HepG2 (cell line): ENCODE measurements at regions not wholly inside any gene's neighbourhood (a gene's known extent, or its start where the extent isn't known, plus 50 kb on each side); places are given as distances from the start of the nearest gene placed in this dataset.

Source experiments
- ATAC-seq: fragments of 200-7000 bp; cut with Tn5 transposase; 3 replicates; pipeline ENCODE4 v1.9.1; 2020; ENCODE audit warnings: mild to moderate bottlenecking, moderate library complexity
- BruUV-seq: library from RNA; stranded (reverse); fragments of 400-500 nt; replicated peaks from 2 replicates; lab custom pipeline; 2021; lab: Mats Ljungman, UMichigan
- CTCF ChIA-PET: fragments of 300-600 bp; formaldehyde crosslinking; extraction: SDS; loops from one replicate; lab custom pipeline; 2021; ENCODE audit warnings: low total read pairs, inconsistent platforms, low intra/inter-chr PET ratio; lab: Yijun Ruan, JAX
- POLR2A ChIA-PET: fragments of 350-600 bp; sonication (Branson Sonifier 250); formaldehyde crosslinking; loops from one replicate; lab custom pipeline; 2020; ENCODE audit warnings: antibody characterized with exemption, inconsistent platforms; lab: Yijun Ruan, JAX
- DNase-seq: peaks from one replicate; pipeline ENCODE4 v3.0.0-alpha.2; 2015; ENCODE audit warnings: low spot score
- FAIRE-seq: peaks from 3 replicates; lab custom pipeline; 2011; peaks lifted over from hg19 to GRCh38; lab: Jason Lieb, UNC
- H2AFZ ChIP-seq: one replicate; pipeline ENCODE4 v1.6.1; 2011; ENCODE audit warnings: low read length, inconsistent platforms
- H3K27ac ChIP-seq: fragments of 300-600 bp; 3 replicates; pipeline ENCODE4 v1.8.0; 2011; ENCODE audit warnings: mixed run types, mild to moderate bottlenecking, mixed read lengths, low read length, inconsistent platforms; ENCODE audit not compliant: insufficient read depth; ENCODE audit errors: extremely low read length
- H3K27me3 ChIP-seq, 2 experiments: fragments of 200-600 bp in 1 of 2; 2 replicates in 1 of 2; 3 replicates in 1 of 2; pipeline versions ENCODE4 v1.6.0 to v1.8.0; 2011; ENCODE audit warnings: low read length in 2 of 2, mild to moderate bottlenecking in 2 of 2, moderate library complexity in 2 of 2, inconsistent platforms in 1 of 2; ENCODE audit not compliant: insufficient read depth in 2 of 2, control insufficient read depth in 1 of 2
- H3K36me3 ChIP-seq, 2 experiments: fragments of 200-600 bp in 1 of 2; replicated peaks in 1 of 2; 2 replicates in 1 of 2; 3 replicates in 1 of 2; pipeline versions ENCODE4 v1.5.1 to v1.8.0; 2011; ENCODE audit warnings: low read length in 2 of 2, inconsistent platforms in 1 of 2; ENCODE audit not compliant: insufficient read depth in 2 of 2, control insufficient read depth in 1 of 2
- H3K4me1 ChIP-seq: 2 replicates; pipeline ENCODE4 v1.5.1; 2012; ENCODE audit warnings: low read length, inconsistent platforms; ENCODE audit not compliant: insufficient read depth
- H3K4me2 ChIP-seq: 2 replicates; pipeline ENCODE4 v1.6.0; 2011; ENCODE audit warnings: low read depth, low read length, inconsistent platforms
- H3K4me3 ChIP-seq, 3 experiments: fragments of 200-600 bp in 1 of 3; sonication (generic), shearing (Covaris generic) in 1 of 3; replicated peaks in 1 of 3; 2 replicates each; pipeline ENCODE4 v1.5.1; 2011 to 2016; ENCODE audit warnings: low read length in 3 of 3, inconsistent platforms in 2 of 3, low read depth in 2 of 3, mild to moderate bottlenecking in 2 of 3, control low read depth in 1 of 3, mixed read lengths in 1 of 3; ENCODE audit not compliant: insufficient read depth in 1 of 3
- H3K79me2 ChIP-seq: one replicate; pipeline ENCODE4 v1.6.1; 2011; ENCODE audit warnings: low read length, inconsistent platforms; ENCODE audit not compliant: insufficient read depth
- H3K9ac ChIP-seq: 2 replicates; pipeline ENCODE4 v1.6.0; 2011; ENCODE audit warnings: mild to moderate bottlenecking, low read depth, low read length, inconsistent platforms; ENCODE audit not compliant: insufficient read depth
- H3K9me3 ChIP-seq: 2 replicates; pipeline ENCODE4 v1.5.1; 2012; ENCODE audit warnings: mild to moderate bottlenecking, low read length
- H4K20me1 ChIP-seq: 2 replicates; pipeline ENCODE4 v1.6.0; 2011; ENCODE audit warnings: inconsistent platforms, mild to moderate bottlenecking, low read length, moderate library complexity; ENCODE audit not compliant: insufficient read depth
- AGO2 ChIP-seq: fragments of 200-400 bp; formaldehyde crosslinking; optimal IDR thresholded peaks from 2 replicates; pipeline ENCODE3; 2017; ENCODE audit warnings: mild to moderate bottlenecking, low read depth, low read length, moderate library complexity
- CENPT ChIP-seq: sonication (generic); formaldehyde crosslinking; IDR thresholded peaks from 2 replicates; pipeline ENCODE4 v1.8.0; 2022; ENCODE audit warnings: low read depth, mild to moderate bottlenecking, moderate library complexity, missing genetic modification reagents
- HNF4G ChIP-seq, 2 experiments: sonication (generic) in 1 of 2; formaldehyde crosslinking in 1 of 2; IDR thresholded peaks; 2 replicates each; pipeline versions ENCODE4 v1.4.0 to v1.6.1; 2011 to 2020; ENCODE audit warnings: borderline replicate concordance in 2 of 2, low read depth in 2 of 2, mild to moderate bottlenecking in 2 of 2, low read length in 1 of 2, missing genetic modification reagents in 1 of 2, moderate library complexity in 1 of 2
- HOXA7 ChIP-seq: sonication (generic); formaldehyde crosslinking; IDR thresholded peaks from 2 replicates; pipeline ENCODE4 v1.8.1; 2022; ENCODE audit warnings: mild to moderate bottlenecking, missing genetic modification reagents, moderate library complexity
- NRL ChIP-seq: sonication (generic); formaldehyde crosslinking; IDR thresholded peaks from 2 replicates; pipeline ENCODE4 v1.5.0; 2020; ENCODE audit warnings: missing genetic modification reagents, mild to moderate bottlenecking, moderate library complexity, borderline replicate concordance
- ZMYM4 ChIP-seq: sonication (generic); formaldehyde crosslinking; IDR thresholded peaks from 2 replicates; pipeline ENCODE4 v1.8.1; 2023; ENCODE audit warnings: mild to moderate bottlenecking, missing genetic modification reagents
- ZNF251 ChIP-seq: sonication (generic); formaldehyde crosslinking; IDR thresholded peaks from 2 replicates; pipeline ENCODE4 v1.9.0; 2021; ENCODE audit warnings: mild to moderate bottlenecking, missing genetic modification reagents
- ZNF256 ChIP-seq: sonication (generic); formaldehyde crosslinking; conservative IDR thresholded peaks from 2 replicates; pipeline ENCODE4 v1.4.0; 2020; ENCODE audit warnings: missing genetic modification reagents
- ZNF543 ChIP-seq: sonication (generic); formaldehyde crosslinking; IDR thresholded peaks from 2 replicates; pipeline ENCODE4 v1.4.0; 2020; ENCODE audit warnings: mild to moderate bottlenecking, missing genetic modification reagents
- ZNF562 ChIP-seq: sonication (generic); formaldehyde crosslinking; IDR thresholded peaks from 2 replicates; pipeline ENCODE4 v1.8.0; 2022; ENCODE audit warnings: missing genetic modification reagents, borderline replicate concordance
- ZNF570 ChIP-seq: sonication (generic); formaldehyde crosslinking; IDR thresholded peaks from 2 replicates; pipeline ENCODE4 v1.4.0; 2020; ENCODE audit warnings: mild to moderate bottlenecking, missing genetic modification reagents, borderline replicate concordance
- ZNF629 ChIP-seq: sonication (generic); formaldehyde crosslinking; conservative IDR thresholded peaks from 2 replicates; pipeline ENCODE4 v1.5.0; 2020; ENCODE audit warnings: missing genetic modification reagents
- ZNF670 ChIP-seq: sonication (generic); formaldehyde crosslinking; IDR thresholded peaks from 2 replicates; pipeline ENCODE4 v1.8.0; 2022; ENCODE audit warnings: mild to moderate bottlenecking, missing genetic modification reagents, borderline replicate concordance
- WGBS: methylation state at CpG from one replicate; pipeline ENCODE4 v1.1.6; 2017; ENCODE audit warnings: low lambda C conversion rate; 5-methylcytosine and 5-hydroxymethylcytosine counted together
- in situ Hi-C: cut with HindIII; loops from 2 replicates; pipeline ENCODE4 v1.10.0; 2017; ENCODE audit warnings: low pct_unique_long_range_greater_than_20kb; ENCODE audit not compliant: extremely low pct_ligation_motif_present
- intact Hi-C: fragments of 100-400 bp; cut with micrococcal nuclease; formaldehyde crosslinking; loops from one replicate; pipeline ENCODE4 v1.10.0; 2022; ENCODE audit not compliant: unreplicated experiment
- TF ChIP-seq, protein P1 (sequence below): sonication (generic); formaldehyde crosslinking; IDR thresholded peaks from 2 replicates; pipeline ENCODE4 v1.5.1; 2020; ENCODE audit warnings: mild to moderate bottlenecking, moderate library complexity, missing genetic modification reagents
- TF ChIP-seq, protein P2 (sequence below): sonication (generic); formaldehyde crosslinking; IDR thresholded peaks from 2 replicates; pipeline ENCODE4 v1.4.0; 2020; ENCODE audit warnings: missing genetic modification reagents
- TF ChIP-seq, protein P3 (sequence below): sonication (generic); formaldehyde crosslinking; IDR thresholded peaks from 2 replicates; pipeline ENCODE4 v1.8.0; 2023; ENCODE audit warnings: mild to moderate bottlenecking, missing genetic modification reagents

DNA sequence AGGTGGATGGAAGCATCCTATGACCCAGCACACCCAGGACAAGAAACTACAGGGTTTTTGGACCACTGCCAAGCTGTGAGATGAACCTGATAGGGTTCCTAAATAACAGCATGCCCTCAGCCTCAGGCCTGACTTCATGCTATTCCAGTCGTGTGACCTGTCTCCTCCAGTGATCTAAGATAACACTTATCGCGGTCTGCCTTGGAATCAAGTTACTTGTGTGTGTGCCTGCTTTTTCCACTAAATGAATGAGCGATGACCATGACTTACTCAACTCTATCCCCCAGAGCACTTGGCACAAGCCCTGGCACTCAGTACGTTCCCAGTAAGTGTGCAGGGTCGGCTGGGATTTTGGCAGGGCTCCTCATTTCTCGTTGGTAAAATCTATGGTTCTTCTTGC, 172.7 kb upstream of the TP63 start:
- no peak overlapping the region for H3K27ac ChIP-seq
- no peaks in the 10 kb centered on the region for H3K36me3 ChIP-seq
- H3K4me2 ChIP-seq = no peak overlapping the region
- in situ Hi-C loops = no loop called here
- DNase-seq = no peak
- CTCF ChIA-PET = no interaction called here
- BruUV-seq = no TSS peak
- H3K4me1 ChIP-seq = no peaks in the 10 kb centered on the region
- WGBS = 20% methylated on average over 6 of the region's 7 CpGs
- TF ChIP-seq ZNF256 (CRISPR knock-in tag) (no peak), AGO2 (no peak), ZNF251 (CRISPR knock-in tag) (no peak), ZNF570 (CRISPR knock-in tag) (no peak), HOXA7 (CRISPR knock-in tag) (no peak), ZMYM4 (CRISPR knock-in tag) (no peak), ZNF629 (CRISPR knock-in tag) (no peak)
- TF ChIP-seq, protein P1, sequence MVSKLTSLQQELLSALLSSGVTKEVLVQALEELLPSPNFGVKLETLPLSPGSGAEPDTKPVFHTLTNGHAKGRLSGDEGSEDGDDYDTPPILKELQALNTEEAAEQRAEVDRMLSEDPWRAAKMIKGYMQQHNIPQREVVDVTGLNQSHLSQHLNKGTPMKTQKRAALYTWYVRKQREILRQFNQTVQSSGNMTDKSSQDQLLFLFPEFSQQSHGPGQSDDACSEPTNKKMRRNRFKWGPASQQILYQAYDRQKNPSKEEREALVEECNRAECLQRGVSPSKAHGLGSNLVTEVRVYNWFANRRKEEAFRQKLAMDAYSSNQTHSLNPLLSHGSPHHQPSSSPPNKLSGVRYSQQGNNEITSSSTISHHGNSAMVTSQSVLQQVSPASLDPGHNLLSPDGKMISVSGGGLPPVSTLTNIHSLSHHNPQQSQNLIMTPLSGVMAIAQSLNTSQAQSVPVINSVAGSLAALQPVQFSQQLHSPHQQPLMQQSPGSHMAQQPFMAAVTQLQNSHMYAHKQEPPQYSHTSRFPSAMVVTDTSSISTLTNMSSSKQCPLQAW = no peak
- no peak overlapping the region for H3K4me3 ChIP-seq
- no peaks in the 10 kb centered on the region for H3K9me3 ChIP-seq
- H3K27me3 ChIP-seq = no peaks in the 10 kb centered on the region
- no peaks in the 10 kb centered on the region for H4K20me1 ChIP-seq
- H3K9ac ChIP-seq = no peak overlapping the region
- no peaks in the 10 kb centered on the region for H3K79me2 ChIP-seq
- intact Hi-C loops = no loop called here
- H2AFZ ChIP-seq = no peak overlapping the region
- ATAC-seq = no peak
- POLR2A ChIA-PET = no interaction called here
- no peak for FAIRE-seq

DNA sequence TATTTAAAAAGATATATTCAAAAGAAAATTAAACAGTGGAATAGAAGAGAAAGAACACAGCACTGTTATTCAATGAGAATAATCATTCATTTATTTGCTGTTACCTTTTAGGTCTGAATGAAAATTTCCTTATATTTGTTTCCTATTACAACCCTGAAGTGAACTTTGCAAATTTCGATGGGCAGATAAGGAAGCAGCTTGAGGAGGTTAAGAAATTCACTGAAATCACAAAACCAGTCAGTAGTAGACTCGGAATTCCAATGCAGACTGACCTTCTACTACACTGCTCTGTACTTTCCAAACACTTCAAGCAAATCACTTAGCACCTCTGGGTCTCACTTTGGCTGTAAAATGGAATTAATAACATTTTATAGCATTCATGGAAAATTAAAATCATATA, 172.0 kb upstream of the TP63 start:
- Histone ChIP-seq H3K36me3 (no peaks in the 10 kb centered on the region), H3K79me2 (no peaks in the 10 kb centered on the region), H3K4me2 (no peak overlapping the region), H3K4me1 (no peaks in the 10 kb centered on the region), H3K4me3 (no peak overlapping the region), H3K9me3 (no peaks in the 10 kb centered on the region), H3K27me3 (no peaks in the 10 kb centered on the region), H3K9ac (no peak overlapping the region), H3K27ac (no peak overlapping the region), H2AFZ (no peak overlapping the region), H4K20me1 (no peaks in the 10 kb centered on the region)
- intact Hi-C loops (no loop called here), in situ Hi-C loops (no loop called here)
- ChIA-PET POLR2A (no interaction called here), CTCF (no interaction called here)
- DNase-seq (no peak), FAIRE-seq (no peak), ATAC-seq (no peak)
- WGBS = 0% methylated on average over 2 of the region's 2 CpGs
- BruUV-seq = no TSS peak
- TF ChIP-seq, protein P2, sequence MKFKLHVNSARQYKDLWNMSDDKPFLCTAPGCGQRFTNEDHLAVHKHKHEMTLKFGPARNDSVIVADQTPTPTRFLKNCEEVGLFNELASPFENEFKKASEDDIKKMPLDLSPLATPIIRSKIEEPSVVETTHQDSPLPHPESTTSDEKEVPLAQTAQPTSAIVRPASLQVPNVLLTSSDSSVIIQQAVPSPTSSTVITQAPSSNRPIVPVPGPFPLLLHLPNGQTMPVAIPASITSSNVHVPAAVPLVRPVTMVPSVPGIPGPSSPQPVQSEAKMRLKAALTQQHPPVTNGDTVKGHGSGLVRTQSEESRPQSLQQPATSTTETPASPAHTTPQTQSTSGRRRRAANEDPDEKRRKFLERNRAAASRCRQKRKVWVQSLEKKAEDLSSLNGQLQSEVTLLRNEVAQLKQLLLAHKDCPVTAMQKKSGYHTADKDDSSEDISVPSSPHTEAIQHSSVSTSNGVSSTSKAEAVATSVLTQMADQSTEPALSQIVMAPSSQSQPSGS (CRISPR knock-in tag) = no peak
- TF ChIP-seq, protein P3, sequence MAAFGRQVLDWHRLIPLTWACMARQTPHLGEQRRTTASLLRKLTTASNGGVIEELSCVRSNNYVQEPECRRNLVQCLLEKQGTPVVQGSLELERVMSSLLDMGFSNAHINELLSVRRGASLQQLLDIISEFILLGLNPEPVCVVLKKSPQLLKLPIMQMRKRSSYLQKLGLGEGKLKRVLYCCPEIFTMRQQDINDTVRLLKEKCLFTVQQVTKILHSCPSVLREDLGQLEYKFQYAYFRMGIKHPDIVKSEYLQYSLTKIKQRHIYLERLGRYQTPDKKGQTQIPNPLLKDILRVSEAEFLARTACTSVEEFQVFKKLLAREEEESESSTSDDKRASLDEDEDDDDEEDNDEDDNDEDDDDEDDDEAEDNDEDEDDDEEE = no peak
- TF ChIP-seq CENPT (CRISPR knock-in tag) (no peak), ZNF562 (no peak), ZNF670 (CRISPR knock-in tag) (no peak), HNF4G (IDR thresholded peaks at IDR 0.05; ENCODE audit: borderline replicate concordance, low read depth, low read length) (no peak), HNF4G (CRISPR knock-in tag; IDR thresholded peaks at IDR 0.05; ENCODE audit: borderline replicate concordance, low read depth) (no peak), NRL (CRISPR knock-in tag) (no peak), ZNF543 (CRISPR knock-in tag) (no peak)
